ENCODE measurements at regions not wholly inside any gene's neighbourhood (a gene's known extent, or its start where the extent isn't known, plus 50 kb on each side); places are given as distances from the start of the nearest gene placed in this dataset.

DNA sequence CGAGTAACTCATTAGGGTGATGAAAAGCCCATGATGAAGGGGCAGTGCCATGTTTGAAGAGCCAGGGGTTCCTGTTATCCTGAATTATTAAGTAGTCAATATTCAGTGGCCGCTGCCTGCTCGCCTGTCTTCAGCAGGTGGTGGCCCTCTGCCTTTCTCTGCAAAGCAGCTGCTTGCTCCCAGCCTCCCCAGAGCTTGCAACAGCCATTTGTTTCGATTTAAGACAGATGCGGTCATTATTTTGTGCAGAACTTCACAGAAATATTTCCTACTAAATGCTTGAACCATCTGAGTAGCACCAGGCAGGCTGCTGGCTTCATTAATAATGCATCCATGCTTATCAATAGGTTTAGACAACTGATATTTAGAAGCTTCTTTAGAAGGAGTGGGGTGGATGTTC is 104.3 kb upstream of the TTC29 start:
- ATAC-seq (ENCODE audit: poor library complexity) (peak; percentile 22), DNase-seq (no peak)
- intact Hi-C loops (cut with DNase I), result no loop called here

- DNase-seq (no peak), ATAC-seq (ENCODE audit: poor library complexity) (peak; percentile 94)
- intact Hi-C loops (cut with DNase I), result no loop called here
Measured at GRCh38 chr4:147050356-147050765, 104.7 kb upstream of the TTC29 start.

GRCh38 chr4:147052361-147052760 is 106.7 kb upstream of the TTC29 start:
- no peak for ATAC-seq (ENCODE audit: poor library complexity)
- DNase-seq, result no peak
- intact Hi-C loops (cut with DNase I), result no loop called here

- no peak for DNase-seq
- intact Hi-C loops (cut with DNase I), result no loop called here
- ATAC-seq (ENCODE audit: poor library complexity), result no peak
Measured at GRCh38 chr4:147054228-147054872, 108.7 kb upstream of the TTC29 start.

- ATAC-seq (ENCODE audit: poor library complexity) (no peak), DNase-seq (no peak)
- intact Hi-C loops (cut with DNase I), result no loop called here
Measured at GRCh38 chr4:147056940-147057610, 111.4 kb upstream of the TTC29 start.

GRCh38 chr4:147057611-147058190 is 112.0 kb upstream of the TTC29 start:
- no peak for DNase-seq
- no peak for ATAC-seq (ENCODE audit: poor library complexity)
- intact Hi-C loops (cut with DNase I), result no loop called here

- intact Hi-C loops (cut with DNase I), result no loop called here
- no peak for DNase-seq
- no peak for ATAC-seq (ENCODE audit: poor library complexity)
Measured at GRCh38 chr4:147059064-147059731, 113.5 kb upstream of the TTC29 start.

GRCh38 chr4:147060151-147060931 is 114.7 kb upstream of the TTC29 start:
- ATAC-seq (ENCODE audit: poor library complexity), result peak; percentile 57
- intact Hi-C loops (cut with DNase I), result no loop called here
- DNase-seq, result no peak

GRCh38 chr4:147064856-147065255 is 119.2 kb upstream of the TTC29 start:
- intact Hi-C loops (cut with DNase I), result no loop called here
- DNase-seq (no peak), ATAC-seq (ENCODE audit: poor library complexity) (no peak)

GRCh38 chr4:147068564-147068963 is 122.9 kb upstream of the TTC29 start:
- no peak for DNase-seq
- no peak for ATAC-seq (ENCODE audit: poor library complexity)
- intact Hi-C loops (cut with DNase I), result no loop called here

GRCh38 chr4:147071209-147071740 is 125.6 kb upstream of the TTC29 start:
- ATAC-seq (ENCODE audit: poor library complexity) (no peak), DNase-seq (no peak)
- intact Hi-C loops (cut with DNase I), result no loop called here

DNA sequence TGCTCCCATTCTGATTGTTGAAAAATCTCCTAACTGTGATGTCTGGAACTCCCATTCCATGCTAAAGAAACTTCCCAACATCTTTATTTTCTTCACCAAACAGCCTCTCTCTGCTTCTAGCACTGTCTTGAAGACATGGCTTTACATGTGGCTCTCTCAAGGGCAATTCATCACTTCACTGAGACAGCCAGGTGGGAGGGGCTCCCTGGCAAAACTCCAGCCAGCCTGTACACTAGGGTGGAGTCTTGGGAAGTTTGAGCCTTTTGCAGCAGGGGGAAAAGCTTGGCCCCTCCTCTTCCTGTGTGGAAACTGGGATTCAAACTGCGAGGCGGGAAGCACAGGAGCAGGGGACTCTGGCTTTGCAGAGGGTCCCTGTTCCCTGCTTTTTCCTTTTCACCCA is 130.5 kb upstream of the TTC29 start:
- ATAC-seq (ENCODE audit: poor library complexity) (no peak), DNase-seq (peak; percentile 39)
- intact Hi-C loops (cut with DNase I), result no loop called here

GRCh38 chr4:147076728-147077127 is 131.1 kb upstream of the TTC29 start:
- intact Hi-C loops (cut with DNase I), result no loop called here
- peak; percentile 48 for ATAC-seq (ENCODE audit: poor library complexity)

GRCh38 chr4:147078362-147078761 is 132.7 kb upstream of the TTC29 start:
- intact Hi-C loops (cut with DNase I), result no loop called here
- no peak for DNase-seq
- peak; percentile 8 for ATAC-seq (ENCODE audit: poor library complexity)

More at GRCh38 chr4:147076728-147077127, 131.1 kb upstream of the TTC29 start:
- no peak for DNase-seq

DNA sequence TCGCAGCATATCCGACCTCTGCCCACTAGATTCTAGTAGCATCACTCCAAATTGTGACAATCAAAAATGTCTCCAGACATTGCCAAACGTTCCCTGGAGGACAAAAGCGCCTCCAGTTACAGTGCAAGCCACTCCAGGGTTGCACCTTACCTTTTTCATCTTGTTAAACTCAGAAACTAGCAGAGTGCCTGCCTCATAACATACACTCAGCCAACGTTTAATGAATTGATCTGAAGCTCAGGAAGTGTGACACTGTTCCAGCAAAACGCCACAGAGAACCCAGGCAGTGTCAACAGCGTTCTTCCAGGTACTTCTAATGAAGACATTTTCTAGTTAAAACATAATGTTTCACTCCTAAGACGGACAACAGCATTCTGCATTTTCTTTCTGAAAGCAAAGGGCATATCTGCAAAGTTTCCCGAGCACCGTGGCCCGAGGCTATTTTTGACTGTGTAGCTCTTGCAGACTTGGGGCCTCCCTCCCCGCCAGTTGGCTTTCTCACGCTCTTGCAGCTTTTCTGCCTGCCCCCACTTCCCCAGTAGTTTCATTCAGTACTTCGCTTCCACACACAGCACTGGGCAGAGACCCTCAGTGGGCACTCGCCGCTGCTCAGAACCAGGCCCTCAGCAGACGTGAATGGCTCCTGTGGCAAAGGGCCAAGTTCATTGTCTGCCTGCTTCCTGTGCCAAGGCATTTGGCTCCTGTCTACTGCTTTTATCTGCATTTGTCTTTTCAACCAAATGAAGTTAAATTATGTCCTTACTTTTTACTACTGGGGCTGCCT is 133.4 kb upstream of the TTC29 start:
- DNase-seq, result peak; percentile 54
- intact Hi-C loops (cut with DNase I), result no loop called here
- peak; percentile 80 for ATAC-seq (ENCODE audit: poor library complexity)

- ATAC-seq (ENCODE audit: poor library complexity), result no peak
- no peak for DNase-seq
- intact Hi-C loops (cut with DNase I), result no loop called here
Measured at GRCh38 chr4:147084861-147085260, 139.2 kb upstream of the TTC29 start.

GRCh38 chr4:147085781-147086180 is 140.1 kb upstream of the TTC29 start:
- no peak for ATAC-seq (ENCODE audit: poor library complexity)
- no peak for DNase-seq
- intact Hi-C loops (cut with DNase I), result no loop called here

- DNase-seq (no peak), ATAC-seq (ENCODE audit: poor library complexity) (no peak)
- intact Hi-C loops (cut with DNase I), result no loop called here
Measured at GRCh38 chr4:147088146-147088545, 142.5 kb upstream of the TTC29 start.
